Stimulated activated CD4-positive, alpha-beta T cell treated with anti-CD3 and anti-CD28 coated beads, Interleukin-1b, Interleukin-23, amount 100 ng/mL, for 24 hours (primary cell): ENCODE measurements at regions not wholly inside any gene's neighbourhood (a gene's known extent, or its start where the extent isn't known, plus 50 kb on each side); places are given as distances from the start of the nearest gene placed in this dataset.
"Not testable (repeated sequence)": the region's sequence is repeated elsewhere in the genome, so short reads cannot be mapped to it uniquely, and the experiment has no call there.

Experiments used
- DNase-seq, 4 experiments: peaks; one replicate each; pipeline ENCODE4 v3.0.0-alpha.2; 2020; ENCODE audit warnings: low read depth in 4 of 4, low spot score in 1 of 4

DNA sequence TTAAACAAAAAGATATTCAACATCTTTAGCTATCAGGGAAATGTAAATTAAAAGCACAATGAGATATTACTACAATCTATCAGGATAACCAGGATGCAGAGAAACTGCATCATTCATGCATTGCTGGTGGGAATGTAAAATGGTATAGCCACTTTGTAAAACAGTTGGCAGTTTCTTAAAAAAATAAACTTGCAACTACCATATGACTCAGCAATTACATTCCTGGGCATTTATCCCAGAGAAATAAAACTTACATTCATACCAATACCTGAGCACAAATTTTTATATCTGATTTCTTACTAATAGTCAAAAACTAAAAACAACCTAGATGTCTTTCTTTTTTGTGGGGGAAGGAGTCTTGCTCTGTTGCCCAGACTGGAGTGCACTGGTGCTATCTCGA lies 190.3 kb upstream of the TAB2 start:
- no peak for DNase-seq

DNA sequence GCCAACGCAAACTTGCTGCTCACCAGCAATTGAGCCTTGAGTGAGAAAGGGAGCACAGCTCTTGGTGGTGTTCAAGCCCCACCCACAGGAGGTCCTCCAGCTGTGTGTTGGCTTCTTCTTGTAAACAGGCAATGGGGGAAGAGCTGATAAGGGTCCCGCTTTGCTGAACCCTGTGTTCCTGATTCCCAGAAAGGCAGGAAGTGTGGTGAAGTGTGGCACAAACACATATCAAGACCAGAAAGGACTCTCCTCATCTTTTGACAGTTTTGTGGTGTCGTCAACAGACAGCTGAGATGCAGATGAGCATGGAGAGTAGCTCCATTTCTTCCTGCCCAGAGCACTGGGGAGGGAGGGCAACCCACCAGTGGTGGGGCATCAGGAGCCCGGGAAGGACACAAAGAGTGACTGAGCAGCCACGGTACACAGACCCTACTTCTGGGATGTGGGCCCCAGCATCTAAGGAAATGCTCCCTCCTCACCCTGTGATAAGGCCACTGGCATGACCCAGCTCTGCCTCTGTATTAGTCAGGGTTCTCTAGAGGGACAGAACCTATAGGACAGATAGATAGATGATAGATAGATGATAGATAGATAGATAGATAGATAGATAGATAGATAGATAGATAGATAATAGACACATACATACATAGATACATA lies 188.9 kb upstream of the TAB2 start:
- no peak for DNase-seq

DNA sequence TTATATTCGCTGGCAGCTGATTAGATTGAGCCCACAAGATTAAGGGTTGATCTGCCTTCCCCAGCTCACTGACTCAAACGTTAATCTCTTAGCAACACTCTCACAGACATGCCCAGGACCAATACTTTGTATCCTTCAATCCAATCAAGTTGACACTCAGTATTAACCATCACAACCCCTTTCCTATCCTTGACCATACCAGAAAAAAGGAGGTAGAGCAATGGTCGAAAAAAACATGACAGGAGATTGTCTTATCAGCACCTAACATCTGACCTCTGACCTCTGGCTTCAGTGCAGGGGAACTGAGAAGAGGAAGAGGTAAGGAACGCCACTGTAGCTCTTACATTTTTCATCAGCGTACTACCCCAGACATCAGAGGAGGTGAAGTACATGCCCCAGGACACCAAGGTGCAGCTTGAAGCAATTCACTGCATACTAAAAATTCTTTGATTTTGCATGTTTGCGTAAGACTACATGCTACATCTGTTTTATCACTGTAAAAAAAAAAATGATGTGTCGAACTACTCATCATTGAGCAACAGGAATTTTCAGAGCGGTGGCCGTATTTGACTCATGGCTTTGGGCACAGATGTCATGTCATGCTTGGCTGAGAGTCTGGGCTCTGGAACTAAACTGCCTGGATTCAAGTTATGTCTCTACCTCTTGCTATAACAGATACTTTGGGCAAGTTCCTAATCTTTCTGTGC lies 188.0 kb upstream of the TAB2 start:
- DNase-seq: no peak

DNA sequence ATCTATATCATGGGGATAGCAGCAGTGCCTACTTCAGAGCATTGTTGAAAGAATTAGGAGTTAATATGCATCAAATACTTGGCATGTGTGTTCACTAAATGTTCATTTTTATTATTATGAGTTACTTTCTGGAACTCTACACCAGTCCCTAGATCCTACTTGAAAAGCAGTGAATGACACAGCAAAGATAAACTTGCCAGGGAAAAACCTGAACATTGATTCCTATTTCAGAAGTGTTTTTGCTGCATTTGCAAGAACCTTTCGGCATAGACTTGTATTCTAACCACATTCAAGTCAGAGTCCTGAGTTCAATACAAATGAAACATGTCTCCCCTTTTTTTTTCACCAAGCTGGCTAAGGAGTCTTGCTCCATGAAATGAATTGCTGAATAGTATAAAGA lies 187.4 kb upstream of the TAB2 start:
- DNase-seq: no peak

DNA sequence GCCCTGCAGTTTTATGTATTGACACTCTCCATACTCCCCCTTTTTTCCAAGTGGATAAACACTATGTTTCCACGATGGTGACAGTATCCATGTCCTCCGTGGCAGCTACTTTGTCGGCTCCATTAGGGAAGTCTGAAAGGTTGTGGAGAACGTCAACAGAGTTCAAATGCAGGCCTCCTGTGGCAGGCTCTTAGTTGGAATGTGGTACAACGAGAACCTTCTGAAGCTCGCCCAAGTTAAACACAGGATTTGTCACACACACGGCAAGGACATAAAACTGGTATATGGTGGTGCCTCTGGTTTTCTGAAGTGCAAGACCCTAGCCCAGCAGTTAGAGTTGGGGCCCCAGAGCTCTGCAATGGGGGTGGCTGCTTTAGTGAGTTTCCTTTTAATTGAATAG lies 187.0 kb upstream of the TAB2 start:
- no peak for DNase-seq

DNA sequence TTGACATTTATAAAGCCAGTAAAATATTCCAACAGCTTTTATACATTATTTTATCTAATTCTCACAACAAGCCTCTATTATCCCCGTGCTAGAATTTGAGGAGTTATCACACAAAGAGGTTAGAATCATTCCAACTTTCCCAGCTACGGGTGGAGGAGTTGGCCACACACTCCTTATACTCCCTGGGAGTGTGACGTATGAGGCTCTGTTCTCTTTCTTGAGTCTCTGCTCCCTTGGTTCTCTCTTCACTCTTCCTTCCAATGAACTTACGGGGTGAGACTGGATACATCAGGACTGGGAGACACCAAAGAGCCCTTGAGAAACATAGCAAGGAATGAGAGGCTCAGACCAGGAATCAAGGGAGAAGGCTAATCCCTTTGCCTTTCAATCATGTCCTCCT lies 185.6 kb upstream of the TAB2 start:
- no peak for DNase-seq

DNA sequence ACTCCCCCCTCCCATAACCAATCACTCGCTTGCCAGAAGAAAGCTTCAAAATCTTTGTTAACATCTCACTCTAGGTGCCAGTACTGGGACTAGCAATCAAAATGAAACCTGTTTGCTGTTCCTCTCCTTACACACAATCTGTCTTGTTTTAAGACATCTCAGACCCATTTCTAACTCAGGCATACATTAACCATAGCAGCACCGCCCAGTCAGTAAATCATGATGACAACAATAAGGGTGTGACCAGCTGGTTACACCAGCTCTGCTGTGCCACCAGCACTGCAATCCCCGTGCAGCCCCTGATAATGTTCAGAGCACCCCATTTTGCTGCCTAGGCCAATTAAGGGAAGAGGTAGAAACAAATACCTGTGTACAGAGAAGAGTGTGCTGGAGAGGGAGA lies 185.2 kb upstream of the TAB2 start:
- no peak for DNase-seq

DNA sequence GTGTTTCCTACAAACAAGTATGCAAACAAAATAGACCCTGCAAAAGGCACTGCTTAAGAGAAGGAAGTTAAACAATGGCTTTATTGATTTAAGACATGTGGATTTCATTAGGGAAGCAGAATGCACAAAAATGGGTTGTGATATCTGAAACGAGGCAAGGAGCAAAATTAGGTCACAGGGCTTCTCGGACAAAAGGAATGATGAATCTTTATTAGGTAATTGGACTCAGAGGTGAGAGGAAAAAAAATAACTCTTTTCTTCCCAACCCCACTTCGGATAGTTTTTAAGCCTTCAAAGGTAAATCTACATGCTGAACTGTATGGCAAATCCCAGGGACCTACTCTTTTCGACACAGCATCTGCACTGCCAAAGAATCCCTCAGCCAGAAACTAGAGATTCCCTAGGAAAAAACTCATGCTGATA lies 183.0 kb upstream of the TAB2 start:
- DNase-seq: no peak

DNA sequence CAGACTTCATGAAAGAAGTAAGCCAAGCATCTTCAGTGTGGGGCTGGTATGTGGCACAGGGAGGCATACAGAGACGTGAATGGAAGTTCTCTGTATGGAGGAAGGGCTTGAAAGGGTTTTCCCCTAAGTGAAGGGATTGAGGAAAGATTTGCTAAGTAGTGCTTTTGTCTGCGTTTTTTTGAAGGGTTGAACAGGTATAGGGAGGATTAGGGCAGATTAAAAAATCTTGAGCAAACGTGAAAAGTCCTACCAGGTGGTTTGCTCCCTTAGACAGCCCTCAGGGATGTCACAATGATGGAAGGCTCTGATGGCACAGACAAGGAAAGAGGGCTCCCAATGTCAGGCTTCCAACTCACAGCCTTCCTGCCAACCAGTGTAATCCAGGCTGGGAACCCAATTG lies 181.7 kb upstream of the TAB2 start:
- no peak for DNase-seq

DNA sequence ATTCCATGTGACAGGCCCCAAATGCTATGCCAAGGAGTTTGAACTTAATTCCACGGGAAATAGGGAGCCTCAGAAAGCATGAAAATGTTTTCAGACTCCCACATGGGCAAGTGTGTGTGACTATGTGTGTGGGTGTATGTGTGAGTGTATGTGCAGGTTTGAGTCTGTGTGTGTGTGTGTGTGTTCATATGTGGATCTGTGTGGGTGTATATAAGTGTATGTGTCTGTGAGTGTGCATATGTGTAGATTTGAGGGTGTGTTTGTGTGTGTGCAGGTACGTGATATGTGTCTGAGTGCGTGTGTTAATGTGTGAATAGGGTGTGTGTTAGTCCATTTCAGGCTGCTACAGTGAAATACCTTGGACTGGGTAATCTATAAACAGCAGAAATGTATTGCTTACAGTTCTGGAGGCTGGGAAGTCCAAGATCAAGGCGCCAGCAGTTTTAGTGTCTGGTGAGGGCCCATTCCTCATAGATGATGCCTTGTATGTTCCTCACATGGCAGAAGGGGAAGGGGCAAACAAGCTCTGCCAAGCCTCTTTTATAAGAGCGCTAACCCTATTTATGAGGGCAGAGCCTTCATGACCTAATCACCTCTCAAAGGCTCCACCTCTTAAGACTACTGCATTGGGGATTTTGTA lies 181.1 kb upstream of the TAB2 start:
- no peak for DNase-seq

DNA sequence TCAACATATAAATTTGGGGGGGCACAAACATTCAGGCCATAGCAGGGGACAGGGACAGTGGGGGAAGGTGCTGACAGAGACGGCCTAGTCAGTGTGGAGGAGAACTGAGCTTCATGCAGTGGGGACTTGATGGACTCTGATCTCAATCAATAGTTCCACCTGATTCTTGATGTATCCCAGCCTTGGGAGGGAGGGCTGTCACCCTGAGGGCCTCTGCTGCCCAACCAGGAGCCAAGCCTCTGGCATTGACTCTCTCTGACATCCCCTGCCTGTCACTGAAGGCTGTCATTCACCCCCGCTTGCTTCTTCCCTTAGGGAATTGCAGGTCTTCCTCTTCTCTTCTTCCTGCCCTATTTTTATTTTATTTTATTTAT lies 180.6 kb upstream of the TAB2 start:
- DNase-seq: no peak

DNA sequence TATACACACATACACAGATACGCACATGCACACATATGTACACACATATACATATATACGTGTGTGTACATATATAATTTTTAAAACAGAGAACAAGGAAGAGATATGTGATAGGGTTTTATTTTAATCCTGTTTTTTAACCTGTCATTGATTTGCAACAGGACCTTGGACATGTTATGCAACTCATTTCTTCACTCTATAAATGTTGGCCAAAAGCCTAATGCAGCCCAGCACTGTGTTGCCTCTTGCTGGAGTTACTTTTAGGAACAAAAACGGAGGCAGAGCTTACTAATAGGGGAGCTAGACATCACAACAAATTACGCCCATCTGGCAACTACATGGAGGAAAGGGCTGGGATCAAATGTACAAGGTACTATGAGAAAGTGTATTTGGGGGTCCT lies 179.9 kb upstream of the TAB2 start:
- no peak for DNase-seq

DNA sequence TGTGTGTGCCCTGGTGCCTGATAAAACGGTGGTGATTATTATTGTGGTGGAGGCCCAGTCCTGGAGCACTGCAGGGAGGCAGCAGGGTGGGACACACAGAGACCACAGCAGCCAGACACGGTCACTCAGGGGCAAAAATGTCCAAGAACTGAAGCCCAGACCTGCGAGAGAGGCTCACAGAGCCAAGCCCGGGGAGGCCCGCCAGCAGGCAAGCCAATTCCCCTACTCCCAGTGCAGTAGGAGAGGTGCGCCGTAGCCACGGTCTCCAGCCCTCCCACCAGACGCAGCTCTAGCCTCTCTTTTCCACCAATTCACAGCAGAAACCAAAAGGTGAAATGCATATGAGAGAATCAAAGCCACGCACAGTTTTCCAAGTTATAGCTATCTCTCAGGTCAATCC lies 179.4 kb upstream of the TAB2 start:
- DNase-seq: no peak

DNA sequence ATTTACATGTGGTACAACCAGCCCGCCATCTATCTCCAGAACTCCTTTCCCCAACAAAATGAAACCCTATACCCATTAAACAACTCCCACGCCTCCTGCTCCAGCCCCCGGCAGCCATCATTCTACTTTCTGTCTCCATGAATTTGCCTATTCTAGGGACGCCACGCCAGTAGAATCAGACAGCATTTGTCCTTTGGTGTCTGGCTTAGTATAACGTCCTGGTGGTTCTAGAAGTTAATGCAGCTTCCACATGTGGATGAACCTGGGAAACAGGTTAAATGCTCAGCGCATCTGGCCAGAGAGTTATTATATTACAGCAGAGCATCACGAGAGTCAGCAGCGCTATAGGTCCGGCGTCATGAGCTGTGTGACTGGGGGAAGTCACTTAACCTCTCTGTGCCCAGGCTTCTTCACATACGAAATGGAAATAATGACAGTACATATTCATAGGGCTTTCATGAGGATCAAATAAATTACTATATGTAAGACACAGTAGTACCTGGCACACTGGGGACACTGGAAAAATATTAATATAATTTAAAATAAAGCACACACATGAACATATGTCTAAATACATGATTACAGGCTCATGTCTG lies 178.7 kb upstream of the TAB2 start:
- DNase-seq: no peak

DNA sequence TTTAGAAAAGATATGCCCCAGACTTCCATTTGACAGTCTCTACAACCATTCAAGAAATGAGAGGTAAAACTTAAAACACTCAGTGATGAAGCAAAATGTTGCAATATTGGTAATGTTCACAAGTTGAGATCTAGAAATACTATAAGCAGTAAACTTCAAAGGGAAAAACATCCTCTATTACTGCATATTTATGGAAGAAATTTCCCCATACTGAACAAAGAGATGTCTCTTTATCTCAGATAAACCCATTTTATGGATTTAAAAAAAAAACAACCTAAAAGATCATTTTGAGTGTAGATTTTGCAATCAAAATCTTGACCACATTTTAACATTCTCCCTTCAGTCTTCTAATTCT lies 177.8 kb upstream of the TAB2 start:
- DNase-seq: no peak

DNA sequence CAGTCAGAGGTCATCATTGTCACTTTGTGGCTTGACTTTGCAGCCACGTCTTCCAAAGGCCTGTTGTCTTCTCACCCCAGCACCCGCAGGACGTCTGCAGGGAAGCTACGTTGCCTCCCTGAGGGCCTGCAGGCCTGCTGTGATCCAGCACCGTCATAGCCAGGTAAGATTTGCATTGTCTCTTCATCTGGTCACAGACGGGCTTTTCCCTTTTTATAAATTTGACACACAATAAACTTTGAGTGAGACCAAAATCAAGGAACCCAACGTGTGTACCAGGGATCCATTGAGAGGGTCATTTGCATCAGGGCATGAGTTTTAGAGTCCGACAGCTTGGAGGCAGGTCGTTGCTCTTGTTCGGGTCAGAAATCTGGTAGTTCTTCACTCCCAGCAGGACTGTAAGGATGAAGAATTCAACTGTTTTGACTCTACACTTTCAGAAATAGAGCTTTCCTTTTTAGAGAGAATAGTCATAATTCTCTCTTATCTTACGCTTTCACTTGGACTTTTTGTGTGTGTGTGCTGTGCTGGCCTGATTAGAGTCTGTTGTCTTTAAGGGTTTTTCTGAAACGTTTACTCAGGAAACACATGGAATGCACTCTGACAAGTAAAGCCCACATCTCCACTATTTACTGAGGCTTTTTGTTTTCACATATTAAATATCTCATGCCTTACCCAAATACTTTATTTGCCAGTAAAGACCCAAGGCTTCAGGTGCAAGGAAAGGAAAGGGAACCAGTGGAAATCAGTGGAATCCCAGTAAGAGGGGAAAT lies 177.2 kb upstream of the TAB2 start:
- DNase-seq: peak in 3 of 4 experiments; percentile 19 to 47 (median 22)

DNA sequence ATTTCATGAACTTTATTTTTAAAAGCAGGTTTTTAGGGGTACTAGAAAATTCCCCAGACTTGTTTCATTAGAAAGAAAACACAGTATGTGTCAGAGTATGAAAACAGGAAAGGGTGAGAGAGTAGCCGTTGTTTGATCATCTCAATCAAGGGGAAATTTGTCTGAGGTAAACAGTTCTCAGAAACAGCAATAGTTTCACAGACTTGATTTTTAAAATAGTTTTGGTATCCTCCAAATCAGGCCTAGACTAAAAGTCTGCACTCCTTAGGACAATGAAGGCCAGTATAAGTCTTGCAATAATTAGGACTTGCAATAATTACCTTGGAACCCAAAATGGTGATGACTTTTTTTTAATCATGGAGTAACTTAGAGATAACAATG lies 176.6 kb upstream of the TAB2 start:
- no peak for DNase-seq

DNA sequence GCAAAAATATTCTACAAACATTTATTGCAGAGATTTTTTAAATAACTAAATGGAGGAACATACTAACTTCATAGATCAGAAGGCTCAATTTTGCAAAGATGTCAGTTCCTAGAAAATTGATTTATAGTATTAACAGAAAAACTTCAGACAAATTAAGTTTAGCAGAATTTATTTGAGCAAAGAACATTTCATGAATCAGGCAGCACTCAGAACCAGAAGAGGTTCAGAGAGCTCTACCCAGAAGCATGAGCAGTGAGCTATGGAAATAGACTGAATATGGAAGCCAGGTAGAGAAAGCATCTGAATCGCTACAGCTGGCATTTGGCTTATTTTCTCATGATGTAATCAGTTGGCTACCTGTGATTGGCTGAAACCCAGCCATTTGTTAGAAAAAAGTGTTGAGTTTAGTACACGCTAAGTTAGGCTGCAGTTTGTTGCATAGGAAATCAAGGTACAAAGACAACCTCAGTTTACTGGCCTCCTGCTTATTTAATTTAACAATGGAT lies 174.5 kb upstream of the TAB2 start:
- DNase-seq: no peak

DNA sequence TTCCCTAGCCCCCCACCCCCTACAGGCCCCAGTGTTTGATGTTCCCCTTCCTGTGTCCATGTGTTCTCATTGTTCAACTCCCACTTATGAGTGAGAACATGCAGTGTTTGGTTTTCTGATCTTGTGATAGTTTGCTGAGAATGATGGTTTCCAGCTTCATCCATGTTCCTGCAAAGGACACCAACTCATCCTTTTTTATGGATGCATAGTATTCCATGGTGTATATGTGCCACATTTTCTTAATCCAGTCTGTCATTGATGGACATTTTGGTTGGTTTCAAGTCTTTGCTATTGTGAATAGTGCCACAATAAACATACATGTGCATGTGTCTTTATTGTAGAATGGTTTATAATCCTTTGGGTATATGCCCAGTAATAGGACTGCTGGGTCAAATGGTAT lies 171.7 kb upstream of the TAB2 start:
- DNase-seq: not testable (repeated sequence)

DNA sequence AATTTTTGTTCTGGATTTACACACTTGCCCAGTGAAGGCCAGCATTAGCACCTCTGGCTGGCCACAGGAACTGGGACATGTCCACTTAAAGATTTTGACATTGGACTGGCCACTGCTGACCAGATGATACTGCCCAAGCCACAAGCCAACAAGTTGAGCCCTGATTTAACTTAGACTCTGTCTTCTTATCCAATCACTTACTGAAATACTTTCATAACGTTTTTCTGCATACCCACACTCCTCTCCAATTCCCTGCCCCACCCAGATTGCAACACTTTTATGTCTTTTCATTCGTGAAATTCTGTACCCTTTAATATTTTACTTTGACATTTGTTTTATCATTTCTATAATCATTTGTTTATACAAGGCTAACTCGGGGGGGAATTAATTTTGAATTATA lies 170.3 kb upstream of the TAB2 start:
- DNase-seq: no peak

DNA sequence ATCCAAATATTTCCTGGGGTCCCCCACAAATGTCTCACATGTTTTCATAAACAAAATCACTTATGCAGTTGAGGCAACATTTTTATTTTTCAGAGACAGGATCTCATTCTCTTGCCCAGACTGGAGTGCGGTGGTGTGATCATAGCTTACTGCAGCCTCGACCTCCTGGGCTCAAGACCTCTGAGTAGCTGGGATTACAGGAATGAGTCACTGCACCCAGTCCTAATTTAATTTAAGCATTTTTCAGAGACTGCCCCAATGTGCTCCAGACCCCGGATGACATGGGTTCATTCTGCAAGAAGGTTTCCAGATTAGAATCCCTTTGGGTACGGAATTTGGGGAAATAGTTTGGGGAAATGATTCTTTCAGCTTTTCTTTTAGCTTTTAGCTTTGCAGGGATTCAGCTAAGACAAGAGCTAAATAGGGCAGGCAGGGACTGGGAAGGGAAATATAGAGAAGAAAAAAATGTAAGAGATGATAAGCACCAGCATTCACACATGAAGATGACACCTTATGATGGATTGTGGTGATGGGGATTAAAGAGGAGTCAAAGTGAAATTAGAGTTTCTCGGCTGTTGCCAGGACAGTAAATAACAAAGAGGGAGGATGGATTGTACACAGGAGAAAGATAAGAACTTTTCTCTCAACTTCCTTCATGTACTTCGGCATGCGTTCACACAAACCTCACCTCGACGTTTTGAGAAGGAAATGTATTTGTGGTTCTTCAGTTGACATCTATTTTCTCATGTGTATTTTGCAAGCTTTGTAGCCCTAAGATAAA lies 169.4 kb upstream of the TAB2 start:
- no peak for DNase-seq
